Uterus (tissue), 2 donors: ENCODE measurements at regions not wholly inside any gene's neighbourhood (a gene's known extent, or its start where the extent isn't known, plus 50 kb on each side); places are given as distances from the start of the nearest gene placed in this dataset.

Experiments
- CTCF ChIP-seq, 4 experiments: fragments of 200-600 bp in 2 of 4; fragments of 450-650 bp in 2 of 4; sonication (generic) in 2 of 4; IDR thresholded peaks; one replicate each; pipeline ENCODE4 v1.5.1; 2016 to 2019; ENCODE audit warnings: antibody characterized with exemption in 4 of 4, mild to moderate bottlenecking in 2 of 4, moderate library complexity in 1 of 4
- POLR2A ChIP-seq, 2 donors: fragments of 450-650 bp; IDR thresholded peaks; one replicate each; pipeline ENCODE4 v1.6.1; 2016; ENCODE audit warnings: antibody characterized with exemption in 2 of 2, mild to moderate bottlenecking in 1 of 2, moderate library complexity in 1 of 2

GRCh38 chr2:118222672-118223421 lies 134.6 kb downstream of the INSIG2 start:
- no peak for TF ChIP-seq CTCF (IDR thresholded peaks at IDR 0.05)
- TF ChIP-seq POLR2A (IDR thresholded peaks at IDR 0.05), result no peak
